Hematopoietic multipotent progenitor cell treated with erythropoietin and hydrocortisone succinate and interleukin-3 and kit ligand, for 15 days (in vitro differentiated cells): ENCODE measurements at regions not wholly inside any gene's neighbourhood (a gene's known extent, or its start where the extent isn't known, plus 50 kb on each side); places are given as distances from the start of the nearest gene placed in this dataset.
"Not testable (repeated sequence)": the region's sequence is repeated elsewhere in the genome, so short reads cannot be mapped to it uniquely, and the experiment has no call there.

Experiments used
- DNase-seq: peaks from one replicate; pipeline ENCODE4 v3.0.0-alpha.2; 2015; ENCODE audit warnings: low spot score

GRCh38 chr21:27571706-27572105, 604.8 kb upstream of the ADAMTS5 start:
- DNase-seq: no peak

DNA sequence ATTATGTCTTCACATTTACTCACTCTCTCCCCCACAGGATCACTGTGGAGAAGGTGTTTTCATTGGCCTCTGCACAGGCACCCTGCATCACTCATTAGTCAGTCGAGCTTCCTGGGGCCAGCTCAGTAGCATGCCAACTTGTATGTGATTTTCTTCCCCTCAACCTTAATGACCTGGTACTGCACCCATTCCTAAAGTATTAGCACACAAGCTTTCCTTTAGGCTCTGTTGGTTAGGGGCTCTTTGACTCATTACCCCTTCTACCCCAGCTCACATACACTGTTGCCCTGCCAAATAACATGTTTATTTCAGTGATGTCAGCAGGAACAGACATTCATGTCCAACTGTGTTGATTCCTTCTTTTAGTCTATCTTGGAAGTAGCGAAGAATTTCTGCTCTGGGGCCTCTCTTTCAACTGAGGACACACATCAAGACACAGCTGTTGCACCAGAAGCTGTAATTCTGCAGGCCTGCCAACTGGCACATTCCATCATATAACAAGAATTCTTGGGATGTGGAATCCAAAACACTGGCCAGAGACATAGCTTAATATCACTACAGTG, 603.5 kb upstream of the ADAMTS5 start:
- no peak for DNase-seq

DNA sequence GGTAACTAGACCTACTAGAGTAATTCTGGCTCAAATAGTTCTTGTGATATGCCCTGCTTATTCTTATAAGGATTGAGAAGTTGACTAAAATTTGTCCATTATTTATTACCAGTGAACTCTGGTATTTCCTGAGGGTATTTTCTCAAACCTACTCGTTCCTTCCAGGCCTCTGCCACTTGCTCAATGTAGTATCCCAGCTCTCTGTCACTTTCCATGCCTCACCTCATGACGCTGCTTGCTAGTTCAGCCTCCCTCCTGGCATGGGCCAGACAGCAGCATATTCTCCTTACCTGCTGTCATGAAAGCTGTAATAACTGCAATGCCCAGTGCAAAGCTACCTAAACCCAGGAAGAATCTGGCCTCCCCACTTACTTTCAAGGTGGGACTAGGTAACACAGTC, 602.9 kb upstream of the ADAMTS5 start:
- no peak for DNase-seq

DNA sequence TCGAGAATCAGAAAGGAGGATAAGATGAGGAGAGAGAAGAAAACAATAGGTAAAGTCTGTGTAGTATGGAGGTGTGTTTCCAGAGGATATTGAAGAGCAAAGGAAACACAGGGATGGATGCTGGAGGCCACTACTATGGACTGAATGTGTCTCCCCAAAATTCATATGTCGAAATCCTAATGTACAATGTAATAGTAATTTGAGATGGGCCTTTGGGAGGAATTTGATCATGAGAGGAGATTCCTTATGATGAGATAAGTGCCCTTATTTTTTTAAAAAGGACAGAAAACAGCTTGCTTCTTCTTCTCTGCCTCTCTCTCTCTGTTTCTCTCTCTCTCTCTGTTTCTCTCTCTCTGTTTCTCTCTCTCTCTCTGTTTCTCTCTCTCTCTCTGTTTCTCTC, 602.2 kb upstream of the ADAMTS5 start:
- DNase-seq: no peak

DNA sequence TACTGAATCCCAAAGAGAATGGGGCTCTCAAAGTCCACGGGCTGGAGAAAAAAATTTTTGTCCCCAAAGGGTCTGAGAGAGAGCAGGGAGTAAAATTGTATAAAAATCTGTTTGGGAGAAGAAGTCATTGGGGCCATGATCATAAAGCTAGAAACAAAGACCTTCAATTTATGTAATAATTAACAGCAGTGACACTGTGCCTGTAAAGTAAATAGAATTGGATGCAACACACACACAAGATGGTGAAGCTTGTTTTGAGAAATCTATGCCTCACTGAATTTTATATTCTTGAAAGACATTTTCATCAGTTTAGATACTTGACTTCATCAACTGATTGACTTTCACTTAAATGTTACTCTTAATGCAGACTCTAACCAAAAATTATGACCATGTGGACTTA, 600.5 kb upstream of the ADAMTS5 start:
- DNase-seq: no peak

DNA sequence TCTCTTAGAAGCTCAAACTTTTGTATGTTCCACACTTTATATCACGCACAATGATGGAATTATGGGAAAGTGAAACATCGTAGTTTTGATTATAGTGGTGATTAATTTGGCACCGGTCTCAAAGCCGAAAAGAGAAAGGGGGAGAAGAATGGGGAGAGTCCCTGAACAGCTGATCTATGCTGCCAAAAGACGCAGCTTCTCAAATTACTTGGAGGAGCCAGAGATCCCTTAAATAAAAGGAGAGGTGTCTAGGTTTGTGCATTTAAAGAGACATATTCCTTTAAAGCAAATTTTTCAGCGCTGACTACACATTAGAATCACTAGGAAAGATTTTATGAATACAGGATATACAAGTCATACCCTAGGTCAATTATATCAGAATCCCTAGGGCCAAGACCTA, 599.6 kb upstream of the ADAMTS5 start:
- DNase-seq: no peak

- no peak for DNase-seq
These were observed 598.5 kb upstream of the ADAMTS5 start for GRCh38 chr21:27565364-27565763.

DNA sequence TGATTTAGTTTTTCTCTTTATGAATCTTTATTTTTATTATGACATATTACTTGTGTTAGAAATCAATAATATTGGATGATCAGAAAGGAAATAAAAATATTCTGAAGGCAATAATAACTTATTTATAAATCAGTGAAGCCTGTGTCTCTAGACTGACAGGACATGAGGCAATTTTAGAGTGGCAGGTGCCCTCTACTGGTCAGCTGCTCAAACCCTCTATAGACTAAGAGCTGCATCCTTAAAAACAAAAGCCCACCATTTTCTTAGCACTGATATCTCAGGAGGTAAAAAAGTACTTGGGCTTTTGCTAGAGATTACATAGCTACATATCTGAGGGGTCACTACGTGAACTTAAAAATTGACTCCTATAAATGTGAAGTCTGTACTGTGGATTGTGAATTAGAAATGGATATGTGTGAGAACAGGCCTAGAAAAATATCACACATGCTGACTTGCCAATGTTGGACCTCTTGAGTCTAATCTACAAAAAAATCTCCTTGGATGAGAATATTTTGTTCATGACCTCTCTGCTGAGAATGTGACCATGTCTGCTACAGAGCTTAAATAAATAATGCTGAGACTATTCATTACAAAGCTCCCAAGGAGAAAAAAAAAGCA, 597.9 kb upstream of the ADAMTS5 start:
- DNase-seq: no peak

- no peak for DNase-seq
These were observed 595.4 kb upstream of the ADAMTS5 start for GRCh38 chr21:27562303-27562702.

DNA sequence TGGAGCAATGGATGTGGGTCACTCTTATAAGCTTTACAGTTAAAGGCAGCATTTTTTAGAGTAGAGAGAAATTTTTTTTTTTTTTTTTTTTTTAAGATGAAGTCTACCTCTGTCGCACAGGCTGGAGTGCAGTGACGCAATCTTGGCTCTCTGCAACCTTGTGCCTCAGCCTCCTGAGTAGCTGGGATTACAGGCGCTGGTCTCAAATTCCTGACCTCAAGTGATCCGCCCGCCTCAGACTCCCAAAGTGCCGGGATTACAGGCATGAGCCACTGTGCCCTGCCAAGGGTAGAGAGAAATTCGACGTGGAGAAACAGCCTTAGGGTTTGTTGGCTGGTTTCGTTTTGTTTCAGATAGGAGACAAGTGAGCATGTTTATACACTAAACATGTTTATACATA, 594.2 kb upstream of the ADAMTS5 start:
- no peak for DNase-seq

DNA sequence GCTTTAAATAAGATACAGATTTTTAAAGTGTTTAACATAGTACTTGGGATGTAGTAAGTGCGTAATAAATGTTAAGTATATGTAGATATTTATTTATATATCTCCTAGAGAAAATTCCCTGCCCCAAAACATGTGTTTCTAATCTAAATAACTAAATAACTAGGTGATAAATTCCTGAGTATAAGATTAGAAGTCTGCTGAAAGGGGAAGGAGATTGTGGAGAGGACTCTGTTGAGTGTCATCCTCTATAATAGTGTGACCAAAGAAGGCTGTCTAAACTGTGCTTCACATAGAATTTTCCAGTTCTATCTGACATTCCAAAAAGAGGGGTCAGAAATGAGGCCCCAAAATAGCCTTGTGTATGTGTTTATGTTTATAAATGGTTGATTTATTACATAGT, 590.5 kb upstream of the ADAMTS5 start:
- no peak for DNase-seq

- no peak for DNase-seq
These were observed 589.1 kb upstream of the ADAMTS5 start for GRCh38 chr21:27555996-27556395.

DNA sequence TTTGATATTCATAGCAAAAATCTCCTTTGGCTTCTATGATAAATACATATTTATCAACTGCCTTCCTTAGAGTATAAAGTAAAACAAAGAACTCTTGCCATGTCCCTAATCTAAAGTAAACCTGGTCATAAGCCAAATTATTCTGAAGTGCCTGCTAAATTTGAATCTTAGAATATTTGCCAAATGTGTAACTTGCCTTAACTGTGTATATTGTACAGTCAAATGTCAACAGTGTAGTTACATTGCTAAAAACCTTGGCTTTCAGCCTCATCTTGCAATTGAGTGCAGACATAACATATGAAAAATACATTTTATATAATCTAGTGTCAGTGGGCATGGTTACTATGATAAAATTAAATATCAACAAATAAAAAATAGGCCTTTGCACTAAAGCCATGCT, 583.4 kb upstream of the ADAMTS5 start:
- no peak for DNase-seq

- DNase-seq: no peak
These were observed 581.6 kb upstream of the ADAMTS5 start for GRCh38 chr21:27548486-27548885.

- no peak for DNase-seq
These were observed 579.0 kb upstream of the ADAMTS5 start for GRCh38 chr21:27545754-27546349.

DNA sequence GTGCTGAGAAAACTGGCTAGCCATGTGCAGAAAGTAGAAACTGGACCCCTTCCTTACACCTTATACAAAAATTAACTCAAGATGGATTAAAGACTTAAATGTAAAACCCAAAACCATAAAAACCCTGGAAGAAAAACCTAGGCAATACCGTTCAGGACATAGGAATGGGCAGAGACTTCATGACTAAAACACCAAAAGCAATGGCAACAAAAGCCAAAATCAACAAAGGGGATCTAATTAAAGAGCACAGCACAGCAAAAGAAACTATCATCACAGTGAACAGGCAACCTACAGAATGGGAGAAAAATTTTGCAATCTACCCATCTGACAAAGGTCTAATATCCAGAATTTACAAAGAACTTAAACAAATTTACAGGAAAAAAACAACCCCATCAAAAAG, 575.2 kb upstream of the ADAMTS5 start:
- not testable (repeated sequence) for DNase-seq

- no peak for DNase-seq
These were observed 569.4 kb upstream of the ADAMTS5 start for GRCh38 chr21:27536319-27536718.

- DNase-seq: no peak
These were observed 568.3 kb upstream of the ADAMTS5 start for GRCh38 chr21:27535188-27535587.

DNA sequence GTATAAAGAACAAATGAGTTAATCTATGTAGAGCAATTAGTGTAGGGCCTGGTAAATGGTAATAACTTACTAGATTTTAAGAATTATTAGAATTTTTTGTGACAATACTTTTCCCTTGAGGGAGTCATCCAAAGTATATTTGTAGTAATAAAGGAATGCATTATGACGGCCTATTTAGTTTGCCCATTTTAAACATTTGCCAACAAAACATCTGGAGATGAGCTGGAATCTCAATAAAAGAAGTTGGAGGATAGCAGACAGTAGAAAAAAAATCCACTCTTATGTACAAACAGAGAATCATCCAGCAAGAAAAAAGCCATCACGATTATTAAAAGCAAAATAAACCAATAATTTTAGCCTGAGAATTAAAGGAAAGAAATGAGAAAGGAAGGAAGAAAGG, 567.3 kb upstream of the ADAMTS5 start:
- no peak for DNase-seq

GRCh38 chr21:27532076-27532475, 565.2 kb upstream of the ADAMTS5 start:
- DNase-seq: no peak

DNA sequence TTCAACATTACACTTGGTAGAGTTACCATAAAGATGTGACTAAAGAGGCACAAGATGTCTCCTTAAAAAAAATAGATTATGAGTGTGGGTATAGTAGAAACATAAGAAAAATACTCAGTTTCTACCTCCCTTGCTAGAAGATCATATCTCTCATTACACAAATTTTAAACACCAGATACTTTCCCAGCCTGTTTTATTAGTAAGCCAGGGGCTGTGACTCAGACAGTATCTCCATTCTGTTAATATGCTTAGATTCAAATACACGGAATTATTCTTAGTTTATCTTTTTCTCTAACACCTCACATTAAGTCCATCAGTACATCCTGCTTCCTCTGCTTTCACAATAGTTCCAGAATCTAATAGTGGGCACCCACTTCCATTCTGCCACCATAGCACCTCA, 561.8 kb upstream of the ADAMTS5 start:
- DNase-seq: no peak

GRCh38 chr21:27526451-27526850, 559.6 kb upstream of the ADAMTS5 start:
- no peak for DNase-seq

- DNase-seq: no peak
These were observed 558.9 kb upstream of the ADAMTS5 start for GRCh38 chr21:27525780-27526179.

DNA sequence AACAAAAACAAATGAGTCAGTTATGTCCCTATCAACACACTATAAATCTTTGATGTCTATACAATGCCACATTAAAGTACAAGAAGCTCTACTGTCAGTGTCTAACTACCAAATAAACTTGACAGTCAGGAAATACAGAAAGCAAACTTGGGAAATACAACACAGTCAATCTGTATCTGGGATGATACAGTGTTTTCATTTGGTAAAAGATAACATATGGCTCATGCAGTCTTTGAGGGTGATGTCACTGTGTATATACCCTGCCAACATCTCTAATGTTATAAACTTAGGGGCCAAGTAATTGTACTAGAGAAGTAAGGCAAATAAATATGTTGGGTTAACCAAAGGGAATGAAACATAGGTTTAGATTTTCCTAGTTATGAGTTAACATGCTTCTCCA, 552.5 kb upstream of the ADAMTS5 start:
- no peak for DNase-seq
